ENCODE measurements at regions not wholly inside any gene's neighbourhood (a gene's known extent, or its start where the extent isn't known, plus 50 kb on each side); places are given as distances from the start of the nearest gene placed in this dataset.

DNA sequence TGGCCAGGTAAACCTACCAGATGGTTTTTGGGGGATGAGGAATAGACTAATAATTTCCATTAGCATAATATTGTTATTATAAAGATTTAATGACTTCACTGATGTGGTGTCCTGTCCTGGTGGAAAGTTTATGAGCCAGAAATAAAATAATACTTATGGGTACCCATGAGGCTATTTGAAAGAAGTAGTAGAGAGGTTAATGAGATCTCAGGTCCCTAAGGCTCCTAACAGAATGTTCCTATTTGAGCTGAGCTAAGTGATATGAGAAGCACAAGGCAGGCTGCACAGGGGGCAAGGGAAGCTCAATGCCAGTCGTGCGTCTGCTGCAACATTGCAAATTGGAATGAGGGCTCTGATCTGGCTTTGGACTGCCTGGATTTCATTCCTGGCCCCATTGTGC is 174.1 kb downstream of the BMP2 start:
- no peaks in the 10 kb centered on the region for H3K27me3 ChIP-seq
- H3K4me3 ChIP-seq, result no peak overlapping the region
- intact Hi-C loops (cut with DNase I; ENCODE audit: low total_unique reads) (no loop called here), in situ Hi-C loops (cut with MboI; ENCODE audit: low sequenced_read_pairs in 4 of 4) (no loop called here)
- DNase-seq (no peak), ATAC-seq (no peak)
- no peaks in the 10 kb centered on the region for H3K36me3 ChIP-seq
- H3K4me1 ChIP-seq, result no peaks in the 10 kb centered on the region
- H3K27ac ChIP-seq, result no peak overlapping the region
- TF ChIP-seq, protein P1, sequence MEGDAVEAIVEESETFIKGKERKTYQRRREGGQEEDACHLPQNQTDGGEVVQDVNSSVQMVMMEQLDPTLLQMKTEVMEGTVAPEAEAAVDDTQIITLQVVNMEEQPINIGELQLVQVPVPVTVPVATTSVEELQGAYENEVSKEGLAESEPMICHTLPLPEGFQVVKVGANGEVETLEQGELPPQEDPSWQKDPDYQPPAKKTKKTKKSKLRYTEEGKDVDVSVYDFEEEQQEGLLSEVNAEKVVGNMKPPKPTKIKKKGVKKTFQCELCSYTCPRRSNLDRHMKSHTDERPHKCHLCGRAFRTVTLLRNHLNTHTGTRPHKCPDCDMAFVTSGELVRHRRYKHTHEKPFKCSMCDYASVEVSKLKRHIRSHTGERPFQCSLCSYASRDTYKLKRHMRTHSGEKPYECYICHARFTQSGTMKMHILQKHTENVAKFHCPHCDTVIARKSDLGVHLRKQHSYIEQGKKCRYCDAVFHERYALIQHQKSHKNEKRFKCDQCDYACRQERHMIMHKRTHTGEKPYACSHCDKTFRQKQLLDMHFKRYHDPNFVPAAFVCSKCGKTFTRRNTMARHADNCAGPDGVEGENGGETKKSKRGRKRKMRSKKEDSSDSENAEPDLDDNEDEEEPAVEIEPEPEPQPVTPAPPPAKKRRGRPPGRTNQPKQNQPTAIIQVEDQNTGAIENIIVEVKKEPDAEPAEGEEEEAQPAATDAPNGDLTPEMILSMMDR (IDR thresholded peaks at IDR 0.05 in 4 of 5, conservative IDR thresholded peaks at IDR 0.05 in 1 of 5), result no peak
- TF ChIP-seq POLR2A (IDR thresholded peaks at IDR 0.05), result no peak
- no peaks in the 10 kb centered on the region for H3K9me3 ChIP-seq

DNA sequence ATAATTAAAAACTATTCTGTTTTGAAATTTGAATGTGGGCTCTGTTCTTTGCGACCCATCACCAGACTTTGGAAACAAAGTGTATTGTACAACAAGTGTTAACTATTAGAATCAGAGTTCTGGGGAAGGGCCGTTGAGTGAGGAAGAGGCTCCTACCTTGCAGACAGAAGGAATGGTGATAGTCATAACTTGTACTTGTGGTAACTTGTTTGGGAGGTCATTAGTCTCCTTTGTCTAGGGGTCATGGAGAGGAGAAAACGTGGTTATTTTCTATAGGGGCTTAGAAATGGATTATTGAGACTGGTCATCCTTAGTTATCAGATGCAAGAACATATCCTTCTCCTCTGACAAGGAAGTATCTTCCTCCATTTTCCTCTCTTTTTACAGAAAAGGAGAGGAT is 174.8 kb downstream of the BMP2 start:
- Histone ChIP-seq H3K27ac (no peak overlapping the region), H3K27me3 (no peaks in the 10 kb centered on the region), H3K36me3 (no peaks in the 10 kb centered on the region), H3K4me3 (no peak overlapping the region), H3K9me3 (no peaks in the 10 kb centered on the region), H3K4me1 (no peaks in the 10 kb centered on the region)
- intact Hi-C loops (cut with DNase I; ENCODE audit: low total_unique reads), result no loop called here
- TF ChIP-seq, protein P1 (IDR thresholded peaks at IDR 0.05 in 4 of 5, conservative IDR thresholded peaks at IDR 0.05 in 1 of 5), result no peak
- TF ChIP-seq POLR2A (IDR thresholded peaks at IDR 0.05), result no peak
- in situ Hi-C loops (cut with MboI; ENCODE audit: low sequenced_read_pairs in 4 of 4), result no loop called here
- DNase-seq (no peak), ATAC-seq (no peak)

DNA sequence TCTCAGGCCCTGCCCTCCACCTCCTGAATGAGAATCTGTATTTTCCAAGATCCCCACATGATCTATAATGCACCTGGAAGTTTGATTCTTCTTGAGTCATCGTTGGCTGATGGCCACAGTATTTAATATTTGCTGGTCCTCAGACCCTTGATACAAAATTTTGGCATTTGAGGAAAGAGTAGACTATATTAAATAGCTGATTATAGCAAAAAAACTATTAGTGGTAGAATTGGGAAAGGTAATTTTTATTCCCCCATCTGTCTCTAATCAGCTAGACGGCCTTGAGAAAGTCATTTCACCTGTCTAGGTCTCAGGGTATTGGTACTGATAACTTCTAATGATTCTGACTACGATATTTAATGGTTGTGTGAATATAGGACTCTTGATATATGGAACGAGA is 176.8 kb downstream of the BMP2 start:
- intact Hi-C loops (cut with DNase I; ENCODE audit: low total_unique reads), result no loop called here
- H3K4me3 ChIP-seq, result no peak overlapping the region
- no peaks in the 10 kb centered on the region for H3K27me3 ChIP-seq
- no peak overlapping the region for H3K27ac ChIP-seq
- H3K4me1 ChIP-seq, result no peaks in the 10 kb centered on the region
- in situ Hi-C loops (cut with MboI; ENCODE audit: low sequenced_read_pairs in 4 of 4), result no loop called here
- H3K9me3 ChIP-seq, result no peaks in the 10 kb centered on the region
- TF ChIP-seq, protein P1 (IDR thresholded peaks at IDR 0.05 in 4 of 5, conservative IDR thresholded peaks at IDR 0.05 in 1 of 5), result no peak
- DNase-seq (no peak), ATAC-seq (no peak)
- H3K36me3 ChIP-seq, result no peaks in the 10 kb centered on the region

DNA sequence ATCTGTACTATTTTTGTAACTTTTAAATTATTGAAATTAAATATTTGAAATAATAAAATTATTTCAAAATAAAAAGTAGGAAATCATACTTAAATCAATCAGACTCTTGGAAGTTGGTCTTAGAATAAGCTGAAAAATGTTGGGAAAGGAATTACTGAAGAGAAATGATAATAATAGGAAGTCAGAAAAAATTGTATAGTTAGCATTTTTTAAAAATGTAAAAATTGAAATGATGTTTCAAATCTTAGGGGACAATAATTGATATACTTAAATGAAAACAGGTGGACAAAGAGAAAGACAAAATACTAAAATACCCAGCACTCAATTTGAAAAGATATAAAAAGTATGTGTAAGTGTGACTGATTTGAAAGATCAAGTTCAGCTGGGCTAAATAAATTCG is 186.1 kb downstream of the BMP2 start:
- Histone ChIP-seq H3K27ac (no peak overlapping the region), H3K27me3 (no peaks in the 10 kb centered on the region), H3K4me1 (no peaks in the 10 kb centered on the region), H3K9me3 (no peaks in the 10 kb centered on the region), H3K36me3 (no peaks in the 10 kb centered on the region), H3K4me3 (no peak overlapping the region)
- in situ Hi-C loops (cut with MboI; ENCODE audit: low sequenced_read_pairs in 4 of 4) (loop anchor here in 1 of 4 donors (25.0 kb wide), 1 partner anchor 109 kb away; no protein-coding TSS in a partner anchor), intact Hi-C loops (cut with DNase I; ENCODE audit: low total_unique reads) (no loop called here)
- ATAC-seq (no peak), DNase-seq (no peak)
- TF ChIP-seq POLR2A (IDR thresholded peaks at IDR 0.05), result no peak
- TF ChIP-seq, protein P1 (IDR thresholded peaks at IDR 0.05 in 4 of 5, conservative IDR thresholded peaks at IDR 0.05 in 1 of 5), result no peak

DNA sequence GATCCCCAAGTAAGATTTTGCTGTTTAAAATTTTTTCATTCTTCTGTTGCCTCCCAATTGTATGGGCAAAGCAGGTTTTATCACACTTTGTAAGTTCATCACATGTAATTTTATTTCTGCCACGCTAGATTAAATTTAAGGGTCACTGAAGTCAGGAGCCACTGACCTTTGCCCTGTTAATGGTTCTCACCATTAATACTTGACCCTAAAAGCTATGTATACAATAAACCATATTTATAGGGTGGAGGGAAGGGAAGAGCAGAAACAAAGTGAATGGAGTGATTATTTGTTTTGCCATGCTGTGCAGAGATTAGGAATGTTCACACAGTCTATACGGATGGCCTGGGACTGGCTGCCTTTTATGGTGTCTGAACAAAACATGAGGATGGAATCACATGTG is 186.7 kb downstream of the BMP2 start:
- intact Hi-C loops (cut with DNase I; ENCODE audit: low total_unique reads), result no loop called here
- no peak for DNase-seq
- Histone ChIP-seq H3K27ac (no peak overlapping the region), H3K9me3 (no peaks in the 10 kb centered on the region), H3K4me1 (no peaks in the 10 kb centered on the region), H3K36me3 (no peaks in the 10 kb centered on the region), H3K27me3 (no peaks in the 10 kb centered on the region), H3K4me3 (no peak overlapping the region)
- in situ Hi-C loops (cut with MboI; ENCODE audit: low sequenced_read_pairs in 4 of 4), result loop anchor here in 1 of 4 donors (25.0 kb wide), 1 partner anchor 108 kb away; no protein-coding TSS in a partner anchor
- no peak for TF ChIP-seq POLR2A (IDR thresholded peaks at IDR 0.05)
- TF ChIP-seq, protein P1 (IDR thresholded peaks at IDR 0.05 in 4 of 5, conservative IDR thresholded peaks at IDR 0.05 in 1 of 5), result no peak
- ATAC-seq, result no peak
